ENCODE measurements at regions not wholly inside any gene's neighbourhood (a gene's known extent, or its start where the extent isn't known, plus 50 kb on each side); places are given as distances from the start of the nearest gene placed in this dataset.

DNA sequence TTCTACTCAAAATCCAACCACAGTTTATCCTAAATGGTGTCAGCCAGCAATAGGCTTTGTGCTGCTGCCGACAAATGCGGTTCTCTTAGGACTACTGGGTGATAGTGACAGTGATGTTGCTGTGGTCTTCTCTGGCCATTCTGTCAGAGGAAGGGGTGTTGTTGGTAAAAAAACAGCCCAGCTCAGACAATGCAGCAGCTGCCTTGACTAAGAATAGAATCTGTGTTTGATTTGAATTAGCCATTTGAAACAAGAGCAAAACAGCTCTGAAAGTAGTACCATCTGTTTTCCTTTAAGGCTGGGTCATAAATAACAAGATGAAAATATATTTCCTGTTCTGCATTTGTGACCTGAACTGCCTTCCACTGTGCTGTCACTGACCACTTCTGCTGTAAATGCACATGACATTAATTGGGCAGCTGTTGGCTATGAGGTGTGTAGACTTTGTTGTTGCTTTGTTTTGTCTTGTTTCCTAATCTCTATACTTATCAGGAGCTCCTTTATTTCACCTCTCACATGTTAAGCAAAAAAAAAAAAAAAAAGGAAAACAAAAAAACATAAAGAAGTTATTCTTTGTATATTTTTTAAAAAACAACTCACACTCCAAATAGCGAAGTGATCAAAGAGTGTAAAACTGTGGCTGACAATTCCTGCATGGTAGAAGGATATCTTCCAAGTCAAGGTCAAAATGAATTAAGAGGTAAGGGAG, 497.8 kb upstream of the ARID1B start:
- H3K4me3 Mint-ChIP-seq: no peak overlapping the region
- no peak for DNase-seq (ENCODE audit: low spot score in 2 of 2, unreplicated experiment in 2 of 2)
- no peak for TF ChIP-seq CTCF (IDR thresholded peaks at IDR 0.05; ENCODE audit: unreplicated experiment)
- H3K27me3 Mint-ChIP-seq (ENCODE audit: low read depth): no peaks in the 10 kb centered on the region
- peaks cover 33% of the 10 kb centered on the region for H3K9me3 Mint-ChIP-seq
- peak overlapping the region; percentile 1 for H3K27ac Mint-ChIP-seq
- H3K36me3 Mint-ChIP-seq: no peaks in the 10 kb centered on the region
- H3K4me1 Mint-ChIP-seq: peaks cover 11% of the 10 kb centered on the region

GRCh38 chr6:156273065-156273711, 504.0 kb upstream of the ARID1B start:
- H3K4me3 Mint-ChIP-seq: no peak overlapping the region
- no peaks in the 10 kb centered on the region for H3K4me1 Mint-ChIP-seq
- TF ChIP-seq CTCF (IDR thresholded peaks at IDR 0.05; ENCODE audit: unreplicated experiment): no peak
- H3K27ac Mint-ChIP-seq: no peak overlapping the region
- no peak for DNase-seq (ENCODE audit: low spot score in 2 of 2, unreplicated experiment in 2 of 2)
- no peaks in the 10 kb centered on the region for H3K36me3 Mint-ChIP-seq
- peaks cover 29% of the 10 kb centered on the region for H3K9me3 Mint-ChIP-seq
- H3K27me3 Mint-ChIP-seq (ENCODE audit: low read depth): peaks cover 4% of the 10 kb centered on the region

- Mint-ChIP-seq H3K27me3 (ENCODE audit: low read depth) (peaks cover 4% of the 10 kb centered on the region), H3K27ac (no peak overlapping the region), H3K4me1 (no peaks in the 10 kb centered on the region), H3K4me3 (no peak overlapping the region), H3K36me3 (no peaks in the 10 kb centered on the region), H3K9me3 (peaks cover 11% of the 10 kb centered on the region)
- TF ChIP-seq CTCF (IDR thresholded peaks at IDR 0.05; ENCODE audit: unreplicated experiment): no peak
- no peak for DNase-seq (ENCODE audit: low spot score in 2 of 2, unreplicated experiment in 2 of 2)
Observed at GRCh38 chr6:156269751-156270369, 507.3 kb upstream of the ARID1B start.

DNA sequence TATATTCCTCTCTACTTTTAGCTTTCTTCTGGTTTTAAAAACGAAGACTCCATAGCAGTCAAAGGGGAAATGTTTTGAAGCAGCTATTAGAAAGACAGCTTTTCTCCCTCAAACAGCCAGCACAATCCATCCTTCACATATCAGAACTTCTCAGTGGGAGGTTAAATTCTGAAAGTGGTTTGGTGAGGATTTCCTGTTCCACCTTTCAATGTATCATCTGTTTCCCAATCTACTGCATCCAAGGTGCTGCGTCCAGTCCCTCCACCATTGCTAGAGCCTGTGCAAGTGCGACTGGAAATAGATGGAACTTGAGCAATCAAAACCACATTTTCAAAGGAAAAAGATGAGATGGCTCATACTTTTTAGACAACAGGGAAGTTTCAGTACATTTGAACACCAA, 508.3 kb upstream of the ARID1B start:
- Mint-ChIP-seq H3K27me3 (ENCODE audit: low read depth) (peaks cover 4% of the 10 kb centered on the region), H3K9me3 (peaks cover 6% of the 10 kb centered on the region), H3K27ac (no peak overlapping the region), H3K36me3 (no peaks in the 10 kb centered on the region), H3K4me1 (no peaks in the 10 kb centered on the region), H3K4me3 (no peak overlapping the region)
- no peak for DNase-seq (ENCODE audit: low spot score in 2 of 2, unreplicated experiment in 2 of 2)
- TF ChIP-seq CTCF (IDR thresholded peaks at IDR 0.05; ENCODE audit: unreplicated experiment): no peak

- H3K4me3 Mint-ChIP-seq: no peak overlapping the region
- H3K4me1 Mint-ChIP-seq: no peaks in the 10 kb centered on the region
- no peak for DNase-seq (ENCODE audit: low spot score in 2 of 2, unreplicated experiment in 2 of 2)
- no peak for TF ChIP-seq CTCF (IDR thresholded peaks at IDR 0.05; ENCODE audit: unreplicated experiment)
- H3K36me3 Mint-ChIP-seq: no peaks in the 10 kb centered on the region
- H3K9me3 Mint-ChIP-seq: peaks cover 6% of the 10 kb centered on the region
- peaks cover 2% of the 10 kb centered on the region for H3K27me3 Mint-ChIP-seq (ENCODE audit: low read depth)
- H3K27ac Mint-ChIP-seq: no peak overlapping the region
Observed at GRCh38 chr6:156262014-156262413, 515.2 kb upstream of the ARID1B start.

All from mesothelial cell of epicardium (in vitro differentiated cells).